ENCODE measurements at regions not wholly inside any gene's neighbourhood (a gene's known extent, or its start where the extent isn't known, plus 50 kb on each side); places are given as distances from the start of the nearest gene placed in this dataset.

DNA sequence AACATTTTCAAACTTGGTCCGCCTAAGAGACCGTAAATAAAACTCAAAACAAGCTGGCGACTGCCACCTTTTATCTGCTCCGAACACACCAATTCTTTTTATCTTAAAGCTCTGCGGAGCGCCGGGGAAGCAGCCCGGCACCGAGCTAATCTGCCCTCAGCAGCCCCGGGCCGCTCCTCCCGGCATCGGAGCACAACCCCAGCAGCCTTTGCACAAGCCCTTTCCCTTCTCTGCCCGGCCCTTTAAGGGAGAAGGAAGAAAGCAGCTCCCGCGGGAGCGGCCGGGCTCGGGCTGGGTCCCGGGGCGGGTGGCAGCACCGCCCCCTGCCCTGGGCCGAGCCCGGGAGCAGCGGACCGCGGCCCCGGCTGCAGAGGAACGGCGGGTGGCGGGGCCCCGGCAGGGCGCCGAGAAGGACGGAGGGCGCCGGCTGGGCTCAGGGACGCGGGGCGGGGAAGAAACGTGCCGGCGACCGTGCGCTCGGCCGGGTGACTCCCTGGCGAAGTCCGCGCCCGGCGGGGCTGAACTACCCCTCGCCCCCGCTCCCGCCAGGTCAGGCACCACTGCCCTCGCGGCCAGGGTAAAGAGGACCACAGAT is 133.6 kb upstream of the C11orf58 start:
- no peaks in the 10 kb centered on the region for H3K36me3 ChIP-seq (ENCODE audit: control insufficient read depth in 1 of 2, insufficient read depth in 2 of 2, low read depth in 1 of 2, low read length in 2 of 2)
- H2BK120ac ChIP-seq (ENCODE audit: low read depth, low read length), result peak overlapping the region; percentile 87
- peak overlapping the region in 1 of 2 experiments; percentile 51 for H3K23ac ChIP-seq (ENCODE audit: low read length in 2 of 2)
- H3K4ac ChIP-seq (ENCODE audit: low read depth in 1 of 2, low read length in 2 of 2), result peak overlapping the region; percentile 43 to 65
- peaks cover 17 to 77% of the 10 kb centered on the region in 2 experiments for H3K27me3 ChIP-seq (ENCODE audit: control insufficient read depth in 1 of 2, insufficient read depth in 1 of 2, low read length in 2 of 2)
- peak overlapping the region in 1 of 2 experiments; percentile 47 for H2BK12ac ChIP-seq (ENCODE audit: low read length in 2 of 2)
- peak overlapping the region; percentile 88 for H2BK15ac ChIP-seq (ENCODE audit: low read depth, poor library complexity, severe bottlenecking)
- under 1% methylated on average over 50 of the region's 57 CpGs for WGBS
- H3K4me2 ChIP-seq (ENCODE audit: low read length, poor library complexity, severe bottlenecking), result peak overlapping the region; percentile 100
- H4K8ac ChIP-seq (ENCODE audit: low read length), result peak overlapping the region; percentile 94
- H3K79me1 ChIP-seq (replicated peaks; ENCODE audit: low read length, poor library complexity, severe bottlenecking), result no peaks in the 10 kb centered on the region
- peak overlapping the region; percentile 60 for H2AFZ ChIP-seq (ENCODE audit: low read depth, low read length)
- no peak overlapping the region for H2BK5ac ChIP-seq (ENCODE audit: low read depth, low read length, poor library complexity, severe bottlenecking)
- peaks cover 16% of the 10 kb centered on the region for H3K4me1 ChIP-seq (ENCODE audit: control insufficient read depth, insufficient read depth, low read depth, low read length)
- peak overlapping the region; percentile 75 to 90 for H3K18ac ChIP-seq (ENCODE audit: low read depth in 1 of 2, low read length in 2 of 2)
- H3K14ac ChIP-seq (ENCODE audit: low read length in 2 of 2), result peak overlapping the region in 1 of 2 experiments; percentile 76
- peak overlapping the region; percentile 74 to 83 for H3K4me3 ChIP-seq (ENCODE audit: insufficient read depth in 1 of 2, low read depth in 1 of 2, low read length in 2 of 2)
- peak overlapping the region; percentile 81 for H3K9ac ChIP-seq (ENCODE audit: low read length)
- H2AK5ac ChIP-seq (ENCODE audit: low read length, severe bottlenecking), result no peak overlapping the region
- no peak overlapping the region for H3K27ac ChIP-seq (ENCODE audit: low read length, poor library complexity, severe bottlenecking)
- peak overlapping the region; percentile 76 for H4K91ac ChIP-seq (ENCODE audit: low read length)
- H3K9me3 ChIP-seq (ENCODE audit: control insufficient read depth, low read length), result peaks cover 1% of the 10 kb centered on the region
- peak; percentile 57 for DNase-seq

DNA sequence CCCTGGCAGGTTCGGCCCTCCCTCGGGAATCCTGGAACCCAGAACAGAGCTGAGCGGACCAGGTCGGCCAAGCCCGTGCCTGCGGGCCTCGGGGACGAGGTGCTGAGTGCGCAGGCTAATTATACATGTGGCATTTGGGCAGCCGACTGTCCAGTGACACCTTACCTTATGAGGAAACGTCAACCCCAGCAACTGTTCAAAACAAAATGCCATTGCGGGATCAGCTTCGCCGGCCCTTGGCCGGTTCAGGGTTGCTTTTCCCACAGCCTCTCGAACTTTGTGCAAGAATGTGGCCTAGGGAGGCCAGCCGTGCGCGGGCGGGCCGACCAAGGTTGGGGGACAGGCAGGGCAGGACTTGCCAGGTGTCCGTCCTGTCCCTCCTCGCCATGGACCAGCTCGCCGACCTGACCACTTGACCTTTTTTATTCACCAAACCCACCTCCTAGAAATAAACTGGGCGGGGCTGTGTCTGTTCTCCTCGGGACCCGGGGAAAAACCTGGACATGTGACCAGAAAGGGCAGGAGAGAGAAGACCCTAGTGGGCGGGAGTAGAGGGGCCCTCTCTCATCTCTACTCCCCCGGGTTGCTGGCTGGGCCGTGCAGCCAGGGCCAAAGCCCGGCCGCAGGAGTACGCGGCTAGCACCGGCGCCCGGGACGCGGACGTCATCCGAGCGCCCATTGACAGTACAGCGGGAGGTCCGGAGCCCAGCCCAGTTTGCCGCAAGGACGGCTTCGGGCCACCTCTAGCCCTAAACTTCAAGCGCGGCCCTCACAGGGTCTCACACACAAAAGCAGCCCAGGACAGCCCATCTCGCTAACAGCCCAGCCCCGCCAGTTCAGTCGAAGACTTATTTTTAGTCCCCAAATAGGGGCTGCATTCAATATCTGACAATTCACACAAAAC is 134.3 kb upstream of the C11orf58 start:
- Histone ChIP-seq H3K18ac (ENCODE audit: low read depth in 1 of 2, low read length in 2 of 2) (peak overlapping the region; percentile 80 to 90), H4K8ac (ENCODE audit: low read length) (peak overlapping the region; percentile 88), H2BK12ac (ENCODE audit: low read length in 2 of 2) (peak overlapping the region; percentile 59 to 63), H3K36me3 (ENCODE audit: control insufficient read depth in 1 of 2, insufficient read depth in 2 of 2, low read depth in 1 of 2, low read length in 2 of 2) (no peaks in the 10 kb centered on the region), H2BK15ac (ENCODE audit: low read depth, poor library complexity, severe bottlenecking) (no peak overlapping the region), H2BK5ac (ENCODE audit: low read depth, low read length, poor library complexity, severe bottlenecking) (no peak overlapping the region), H3K4ac (ENCODE audit: low read depth in 1 of 2, low read length in 2 of 2) (peak overlapping the region in 1 of 2 experiments; percentile 57), H3K4me1 (ENCODE audit: control insufficient read depth, insufficient read depth, low read depth, low read length) (peaks cover 16% of the 10 kb centered on the region), H3K4me2 (ENCODE audit: low read length, poor library complexity, severe bottlenecking) (peak overlapping the region; percentile 100), H3K4me3 (ENCODE audit: insufficient read depth in 1 of 2, low read depth in 1 of 2, low read length in 2 of 2) (peak overlapping the region; percentile 74 to 83), H4K91ac (ENCODE audit: low read length) (no peak overlapping the region), H2BK120ac (ENCODE audit: low read depth, low read length) (no peak overlapping the region), H3K27ac (ENCODE audit: low read length, poor library complexity, severe bottlenecking) (no peak overlapping the region), H2AK5ac (ENCODE audit: low read length, severe bottlenecking) (no peak overlapping the region), H3K9ac (ENCODE audit: low read length) (peak overlapping the region; percentile 81), H3K9me3 (ENCODE audit: control insufficient read depth, low read length) (no peaks in the 10 kb centered on the region), H3K14ac (ENCODE audit: low read length in 2 of 2) (peak overlapping the region; percentile 21 to 76), H3K79me1 (replicated peaks; ENCODE audit: low read length, poor library complexity, severe bottlenecking) (no peaks in the 10 kb centered on the region), H3K23ac (ENCODE audit: low read length in 2 of 2) (no peak overlapping the region), H2AFZ (ENCODE audit: low read depth, low read length) (peak overlapping the region; percentile 81), H3K27me3 (ENCODE audit: control insufficient read depth in 1 of 2, insufficient read depth in 1 of 2, low read length in 2 of 2) (peaks cover 9 to 74% of the 10 kb centered on the region in 2 experiments)
- 10% methylated on average over 46 of the region's 53 CpGs for WGBS
- peak; percentile 72 for DNase-seq

DNA sequence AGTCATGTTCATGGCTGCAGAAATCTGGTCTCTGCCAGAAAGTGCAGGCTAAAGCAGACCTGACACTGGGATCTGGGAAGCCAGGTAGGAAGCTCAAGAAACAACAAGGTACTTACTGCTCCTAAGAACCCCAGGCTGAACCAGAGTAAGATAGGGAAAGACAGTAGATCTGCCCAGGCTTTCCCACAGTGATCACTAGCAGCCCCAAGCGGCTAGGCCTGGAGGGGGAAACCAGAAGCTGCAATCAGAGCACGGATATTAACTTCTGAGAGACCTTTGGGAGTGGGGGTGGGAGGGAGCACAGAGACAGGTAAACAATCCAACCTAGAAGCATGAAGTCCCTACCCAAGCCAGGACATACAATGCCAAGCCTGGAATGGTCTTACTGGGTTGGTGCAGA is 135.2 kb upstream of the C11orf58 start:
- no peaks in the 10 kb centered on the region for H3K36me3 ChIP-seq (ENCODE audit: control insufficient read depth in 1 of 2, insufficient read depth in 2 of 2, low read depth in 1 of 2, low read length in 2 of 2)
- H3K27me3 ChIP-seq (ENCODE audit: control insufficient read depth in 1 of 2, insufficient read depth in 1 of 2, low read length in 2 of 2), result peaks cover 5 to 65% of the 10 kb centered on the region in 2 experiments
- no peak overlapping the region for H2BK15ac ChIP-seq (ENCODE audit: low read depth, poor library complexity, severe bottlenecking)
- no peak overlapping the region for H3K9ac ChIP-seq (ENCODE audit: low read length)
- no peak overlapping the region for H3K14ac ChIP-seq (ENCODE audit: low read length in 2 of 2)
- H3K27ac ChIP-seq (ENCODE audit: low read length, poor library complexity, severe bottlenecking), result no peak overlapping the region
- no peak overlapping the region for H2AFZ ChIP-seq (ENCODE audit: low read depth, low read length)
- WGBS, result 14% methylated on average over 1 of the region's 2 CpGs
- H3K4ac ChIP-seq (ENCODE audit: low read depth in 1 of 2, low read length in 2 of 2), result no peak overlapping the region
- H3K4me3 ChIP-seq (ENCODE audit: insufficient read depth in 1 of 2, low read depth in 1 of 2, low read length in 2 of 2), result no peak overlapping the region
- H3K18ac ChIP-seq (ENCODE audit: low read depth in 1 of 2, low read length in 2 of 2), result no peak overlapping the region
- no peaks in the 10 kb centered on the region for H3K79me1 ChIP-seq (replicated peaks; ENCODE audit: low read length, poor library complexity, severe bottlenecking)
- peak; percentile 18 for DNase-seq
- H3K9me3 ChIP-seq (ENCODE audit: control insufficient read depth, low read length), result no peaks in the 10 kb centered on the region
- H2AK5ac ChIP-seq (ENCODE audit: low read length, severe bottlenecking), result no peak overlapping the region
- peak overlapping the region; percentile 42 for H4K8ac ChIP-seq (ENCODE audit: low read length)
- peaks cover 16% of the 10 kb centered on the region for H3K4me1 ChIP-seq (ENCODE audit: control insufficient read depth, insufficient read depth, low read depth, low read length)
- no peak overlapping the region for H3K23ac ChIP-seq (ENCODE audit: low read length in 2 of 2)
- no peak overlapping the region for H2BK12ac ChIP-seq (ENCODE audit: low read length in 2 of 2)
- H2BK5ac ChIP-seq (ENCODE audit: low read depth, low read length, poor library complexity, severe bottlenecking), result no peak overlapping the region
- H2BK120ac ChIP-seq (ENCODE audit: low read depth, low read length), result no peak overlapping the region
- peak overlapping the region; percentile 59 for H4K91ac ChIP-seq (ENCODE audit: low read length)
- H3K4me2 ChIP-seq (ENCODE audit: low read length, poor library complexity, severe bottlenecking), result no peak overlapping the region

DNA sequence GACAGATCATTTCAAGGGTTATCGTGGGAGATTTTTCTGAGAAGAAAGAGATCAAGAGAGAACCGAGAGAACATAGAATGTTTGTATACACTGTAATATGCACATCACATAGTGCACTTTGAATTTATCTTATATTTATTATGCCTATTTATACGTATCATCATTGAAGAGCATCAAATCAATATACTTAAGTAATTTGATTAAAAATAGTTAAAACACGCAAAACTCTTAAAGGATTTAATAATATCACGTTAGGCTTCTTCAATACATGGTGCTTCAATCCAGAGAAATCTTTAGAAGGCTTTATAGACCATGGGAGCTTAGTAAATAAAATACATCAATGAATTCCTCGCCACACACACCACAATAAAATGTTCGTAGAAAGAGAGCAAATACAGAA is 139.5 kb upstream of the C11orf58 start:
- H2AK5ac ChIP-seq (ENCODE audit: low read length, severe bottlenecking), result no peak overlapping the region
- no peak overlapping the region for H4K91ac ChIP-seq (ENCODE audit: low read length)
- no peaks in the 10 kb centered on the region for H3K79me1 ChIP-seq (replicated peaks; ENCODE audit: low read length, poor library complexity, severe bottlenecking)
- H3K9ac ChIP-seq (ENCODE audit: low read length), result no peak overlapping the region
- peaks cover 3% of the 10 kb centered on the region for H3K4me1 ChIP-seq (ENCODE audit: control insufficient read depth, insufficient read depth, low read depth, low read length)
- 95% methylated on average over 4 of the region's 7 CpGs for WGBS
- H3K36me3 ChIP-seq (ENCODE audit: control insufficient read depth in 1 of 2, insufficient read depth in 2 of 2, low read depth in 1 of 2, low read length in 2 of 2), result no peaks in the 10 kb centered on the region
- H2BK120ac ChIP-seq (ENCODE audit: low read depth, low read length), result no peak overlapping the region
- H4K8ac ChIP-seq (ENCODE audit: low read length), result no peak overlapping the region
- no peak overlapping the region for H3K4me2 ChIP-seq (ENCODE audit: low read length, poor library complexity, severe bottlenecking)
- no peak overlapping the region for H2BK5ac ChIP-seq (ENCODE audit: low read depth, low read length, poor library complexity, severe bottlenecking)
- no peak overlapping the region for H3K27ac ChIP-seq (ENCODE audit: low read length, poor library complexity, severe bottlenecking)
- no peak overlapping the region for H2BK15ac ChIP-seq (ENCODE audit: low read depth, poor library complexity, severe bottlenecking)
- no peaks in the 10 kb centered on the region for H3K9me3 ChIP-seq (ENCODE audit: control insufficient read depth, low read length)
- H2AFZ ChIP-seq (ENCODE audit: low read depth, low read length), result no peak overlapping the region
- no peak overlapping the region for H3K18ac ChIP-seq (ENCODE audit: low read depth in 1 of 2, low read length in 2 of 2)
- DNase-seq, result no peak
- H2BK12ac ChIP-seq (ENCODE audit: low read length in 2 of 2), result no peak overlapping the region
- peaks cover 0 to 38% of the 10 kb centered on the region in 2 experiments for H3K27me3 ChIP-seq (ENCODE audit: control insufficient read depth in 1 of 2, insufficient read depth in 1 of 2, low read length in 2 of 2)
- H3K4me3 ChIP-seq (ENCODE audit: insufficient read depth in 1 of 2, low read depth in 1 of 2, low read length in 2 of 2), result no peak overlapping the region
- no peak overlapping the region for H3K23ac ChIP-seq (ENCODE audit: low read length in 2 of 2)
- H3K14ac ChIP-seq (ENCODE audit: low read length in 2 of 2), result no peak overlapping the region
- H3K4ac ChIP-seq (ENCODE audit: low read depth in 1 of 2, low read length in 2 of 2), result no peak overlapping the region

Measured in mesenchymal stem cell (in vitro differentiated cells and primary cell).